Nephron progenitor cell (in vitro differentiated cells): ENCODE measurements at regions not wholly inside any gene's neighbourhood (a gene's known extent, or its start where the extent isn't known, plus 50 kb on each side); places are given as distances from the start of the nearest gene placed in this dataset.
"Not testable (repeated sequence)": the region's sequence is repeated elsewhere in the genome, so short reads cannot be mapped to it uniquely, and the experiment has no call there.

Source experiments
- DNase-seq: peaks from one replicate; pipeline ENCODE4 v3.0.0; 2021
- H3K27ac Mint-ChIP-seq: 2 replicates; pipeline ENCODE4 v1.8.0; 2021; ENCODE audit warnings: mild to moderate bottlenecking, moderate library complexity, mixed read lengths
- H3K27me3 Mint-ChIP-seq: 2 replicates; pipeline ENCODE4 v1.8.0; 2021; ENCODE audit warnings: mild to moderate bottlenecking, low read depth, mixed read lengths; ENCODE audit not compliant: poor library complexity
- H3K36me3 Mint-ChIP-seq: 2 replicates; pipeline ENCODE4 v1.8.0; 2021; ENCODE audit warnings: low read depth, mixed read lengths
- H3K4me1 Mint-ChIP-seq: 2 replicates; pipeline ENCODE4 v1.8.0; 2021; ENCODE audit warnings: mixed read lengths
- H3K4me3 Mint-ChIP-seq: 2 replicates; pipeline ENCODE4 v1.8.0; 2021; ENCODE audit warnings: mild to moderate bottlenecking, moderate library complexity, mixed read lengths
- H3K9me3 Mint-ChIP-seq: 2 replicates; pipeline ENCODE4 v1.8.0; 2021; ENCODE audit warnings: mild to moderate bottlenecking, moderate library complexity, mixed read lengths
- TF ChIP-seq, protein P1 (sequence below): fragments of 200-600 bp; sonication (generic); IDR thresholded peaks from 2 replicates; pipeline ENCODE4 v1.5.0; 2021; ENCODE audit warnings: antibody characterized with exemption

DNA sequence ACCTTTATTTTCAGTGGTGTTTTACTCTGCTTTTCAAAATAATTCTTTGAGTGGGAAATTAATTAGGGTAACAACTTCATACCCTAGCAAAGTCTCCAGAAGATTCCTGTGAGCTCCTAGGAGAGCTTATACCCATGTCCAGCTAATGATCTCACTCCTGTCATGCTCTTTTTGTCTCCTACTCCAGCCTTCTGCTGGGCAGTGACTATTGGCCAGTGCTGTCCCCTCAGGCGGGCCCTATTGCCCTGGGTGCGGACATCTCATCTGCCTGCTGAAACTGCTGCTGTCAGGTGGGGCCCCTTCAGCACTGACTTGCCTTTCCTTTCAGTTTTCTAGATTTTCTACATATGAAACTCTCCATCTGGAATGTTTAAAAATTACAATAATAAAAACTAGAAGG, 80.3 kb downstream of the EBLN1 start:
- TF ChIP-seq, protein P1, sequence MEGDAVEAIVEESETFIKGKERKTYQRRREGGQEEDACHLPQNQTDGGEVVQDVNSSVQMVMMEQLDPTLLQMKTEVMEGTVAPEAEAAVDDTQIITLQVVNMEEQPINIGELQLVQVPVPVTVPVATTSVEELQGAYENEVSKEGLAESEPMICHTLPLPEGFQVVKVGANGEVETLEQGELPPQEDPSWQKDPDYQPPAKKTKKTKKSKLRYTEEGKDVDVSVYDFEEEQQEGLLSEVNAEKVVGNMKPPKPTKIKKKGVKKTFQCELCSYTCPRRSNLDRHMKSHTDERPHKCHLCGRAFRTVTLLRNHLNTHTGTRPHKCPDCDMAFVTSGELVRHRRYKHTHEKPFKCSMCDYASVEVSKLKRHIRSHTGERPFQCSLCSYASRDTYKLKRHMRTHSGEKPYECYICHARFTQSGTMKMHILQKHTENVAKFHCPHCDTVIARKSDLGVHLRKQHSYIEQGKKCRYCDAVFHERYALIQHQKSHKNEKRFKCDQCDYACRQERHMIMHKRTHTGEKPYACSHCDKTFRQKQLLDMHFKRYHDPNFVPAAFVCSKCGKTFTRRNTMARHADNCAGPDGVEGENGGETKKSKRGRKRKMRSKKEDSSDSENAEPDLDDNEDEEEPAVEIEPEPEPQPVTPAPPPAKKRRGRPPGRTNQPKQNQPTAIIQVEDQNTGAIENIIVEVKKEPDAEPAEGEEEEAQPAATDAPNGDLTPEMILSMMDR = no peak
- Mint-ChIP-seq H3K4me1 (peaks cover 35% of the 10 kb centered on the region), H3K27me3 (peaks cover under 1% of the 10 kb centered on the region)

GRCh38 chr10:22135591-22135990, 82.2 kb downstream of the EBLN1 start:
- Mint-ChIP-seq H3K27ac (no peak overlapping the region), H3K4me3 (no peak overlapping the region), H3K9me3 (peaks cover 14% of the 10 kb centered on the region), H3K4me1 (peaks cover 30% of the 10 kb centered on the region), H3K36me3 (no peaks in the 10 kb centered on the region), H3K27me3 (no peaks in the 10 kb centered on the region)
- DNase-seq = no peak
- TF ChIP-seq, protein P1 = no peak

More for the DNA sequence above, 80.3 kb downstream of the EBLN1 start:
- no peak overlapping the region for H3K4me3 Mint-ChIP-seq
- peaks cover 8% of the 10 kb centered on the region for H3K9me3 Mint-ChIP-seq
- no peak for DNase-seq
- no peak overlapping the region for H3K27ac Mint-ChIP-seq
- H3K36me3 Mint-ChIP-seq = no peaks in the 10 kb centered on the region

- H3K4me3 Mint-ChIP-seq = no peak overlapping the region
- DNase-seq = no peak
- peaks cover 41% of the 10 kb centered on the region for H3K4me1 Mint-ChIP-seq
- H3K27ac Mint-ChIP-seq = no peak overlapping the region
- peaks cover 8% of the 10 kb centered on the region for H3K36me3 Mint-ChIP-seq
- no peaks in the 10 kb centered on the region for H3K27me3 Mint-ChIP-seq
- H3K9me3 Mint-ChIP-seq = peaks cover 18% of the 10 kb centered on the region
- TF ChIP-seq, protein P1 = no peak
Observed at GRCh38 chr10:22133749-22134624, 83.8 kb downstream of the EBLN1 start.

GRCh38 chr10:22130824-22131223, 87.0 kb downstream of the EBLN1 start:
- DNase-seq = not testable (repeated sequence)

GRCh38 chr10:22129612-22130011, 88.2 kb downstream of the EBLN1 start:
- H3K27ac Mint-ChIP-seq, DNase-seq, H3K27me3 Mint-ChIP-seq, H3K36me3 Mint-ChIP-seq: not testable (repeated sequence)
- peaks cover 27% of the 10 kb centered on the region for H3K9me3 Mint-ChIP-seq
- H3K4me3 Mint-ChIP-seq = peak overlapping the region; percentile 56
- peaks cover 32% of the 10 kb centered on the region for H3K4me1 Mint-ChIP-seq

More at GRCh38 chr10:22130824-22131223, 87.0 kb downstream of the EBLN1 start:
- not testable (repeated sequence) for H3K4me3 Mint-ChIP-seq, H3K27ac Mint-ChIP-seq, H3K36me3 Mint-ChIP-seq, H3K27me3 Mint-ChIP-seq
- H3K4me1 Mint-ChIP-seq = peaks cover 36% of the 10 kb centered on the region
- H3K9me3 Mint-ChIP-seq = peaks cover 27% of the 10 kb centered on the region

DNA sequence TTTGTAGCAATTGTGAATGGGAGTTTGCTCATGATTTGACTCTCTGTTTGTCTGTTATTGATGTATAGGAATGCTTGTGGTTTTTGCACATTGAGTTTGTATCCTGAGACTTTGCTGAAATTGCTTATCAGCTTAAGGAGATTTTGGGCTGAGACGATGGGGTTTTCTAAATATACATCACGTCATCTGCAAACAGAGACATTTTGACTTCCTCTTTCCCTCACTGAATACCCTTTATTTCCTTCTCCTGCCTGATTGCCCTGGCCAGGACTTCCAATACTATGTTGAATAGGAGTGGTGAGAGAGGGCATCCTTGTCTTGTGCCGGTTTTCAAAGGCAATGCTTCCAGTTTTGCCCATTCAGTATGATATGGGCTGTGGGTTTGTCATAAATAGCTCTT, 96.6 kb downstream of the EBLN1 start:
- H3K36me3 Mint-ChIP-seq, H3K27me3 Mint-ChIP-seq, H3K27ac Mint-ChIP-seq, H3K4me3 Mint-ChIP-seq, H3K4me1 Mint-ChIP-seq, DNase-seq: not testable (repeated sequence)
- peaks cover 42% of the 10 kb centered on the region for H3K9me3 Mint-ChIP-seq

GRCh38 chr10:22120072-22120471, 97.7 kb downstream of the EBLN1 start:
- not testable (repeated sequence) for H3K27ac Mint-ChIP-seq, DNase-seq, H3K27me3 Mint-ChIP-seq, H3K4me1 Mint-ChIP-seq, H3K4me3 Mint-ChIP-seq, H3K36me3 Mint-ChIP-seq
- peaks cover 42% of the 10 kb centered on the region for H3K9me3 Mint-ChIP-seq

DNA sequence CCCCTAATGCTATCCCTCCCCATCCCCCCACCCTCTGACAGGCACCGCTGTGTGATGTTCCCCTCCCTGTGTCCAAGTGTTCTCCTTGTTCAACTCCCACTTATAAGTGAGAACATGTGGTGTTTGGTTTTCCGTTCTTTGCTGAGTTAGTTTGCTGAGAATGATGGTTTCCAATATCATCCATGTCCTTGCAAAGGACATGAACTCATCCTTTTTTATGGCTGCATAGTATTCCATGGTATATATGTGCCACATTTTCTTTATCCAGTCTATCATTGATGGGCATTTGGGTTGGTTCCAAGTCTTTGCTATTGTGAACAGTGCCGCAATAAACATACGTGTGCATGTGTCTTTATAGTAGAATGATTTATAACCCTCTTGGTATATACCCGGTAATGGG, 98.2 kb downstream of the EBLN1 start:
- not testable (repeated sequence) for H3K4me1 Mint-ChIP-seq

More for the DNA sequence above, 98.2 kb downstream of the EBLN1 start:
- H3K9me3 Mint-ChIP-seq = peaks cover 42% of the 10 kb centered on the region
- H3K27me3 Mint-ChIP-seq, H3K27ac Mint-ChIP-seq, H3K4me3 Mint-ChIP-seq, DNase-seq, H3K36me3 Mint-ChIP-seq: not testable (repeated sequence)
